CD4-positive, alpha-beta T cell treated with Interleukin-6 for 4 hours (primary cell): ENCODE measurements at regions not wholly inside any gene's neighbourhood (a gene's known extent, or its start where the extent isn't known, plus 50 kb on each side); places are given as distances from the start of the nearest gene placed in this dataset.
"Not testable (repeated sequence)": the region's sequence is repeated elsewhere in the genome, so short reads cannot be mapped to it uniquely, and the experiment has no call there.

Experiments used
- DNase-seq: peaks from one replicate; pipeline ENCODE4 v3.0.0-alpha.2; 2020; ENCODE audit warnings: mixed read lengths

GRCh38 chr14:59130462-59130861 is 58.0 kb upstream of the DAAM1 start:
- DNase-seq, result no peak

DNA sequence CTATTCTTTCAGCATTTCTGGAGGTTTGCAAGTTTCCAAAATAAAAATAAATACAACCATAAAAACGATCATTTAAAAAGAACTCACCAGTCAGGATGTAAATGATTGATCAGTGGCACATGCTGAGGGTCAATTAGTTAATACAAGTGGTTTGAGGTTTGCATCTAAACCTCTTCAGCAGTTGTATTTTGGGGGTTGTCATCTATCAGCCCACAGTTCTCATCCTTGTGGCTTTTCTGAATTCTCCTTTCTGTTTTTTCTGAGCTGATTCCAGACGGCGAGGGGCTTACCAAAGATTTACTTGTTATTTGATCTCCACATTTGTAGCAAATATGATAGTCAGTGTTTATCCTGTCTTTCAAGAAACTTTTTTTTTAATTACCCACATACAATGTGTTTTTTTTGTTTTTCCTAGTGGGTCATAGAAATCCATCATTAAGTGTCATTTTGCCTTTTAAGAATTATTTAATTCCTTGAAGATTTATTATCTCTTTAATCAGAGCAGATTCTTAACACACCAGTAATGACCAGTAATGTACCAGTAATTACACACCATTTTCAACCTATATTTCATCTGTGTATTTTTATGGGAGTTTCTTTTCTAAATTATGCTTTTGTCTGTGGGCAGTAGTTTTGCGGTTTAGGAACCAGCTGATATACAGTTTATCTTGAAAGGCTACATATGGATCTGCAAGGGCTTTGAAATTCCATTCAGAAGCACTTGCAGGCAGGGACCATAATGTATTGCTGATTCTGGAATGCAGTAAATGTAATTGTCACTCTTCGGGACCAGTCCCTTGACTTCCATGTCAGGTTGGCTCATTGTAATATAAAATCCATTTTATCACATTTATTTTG is 56.3 kb upstream of the DAAM1 start:
- no peak for DNase-seq

DNA sequence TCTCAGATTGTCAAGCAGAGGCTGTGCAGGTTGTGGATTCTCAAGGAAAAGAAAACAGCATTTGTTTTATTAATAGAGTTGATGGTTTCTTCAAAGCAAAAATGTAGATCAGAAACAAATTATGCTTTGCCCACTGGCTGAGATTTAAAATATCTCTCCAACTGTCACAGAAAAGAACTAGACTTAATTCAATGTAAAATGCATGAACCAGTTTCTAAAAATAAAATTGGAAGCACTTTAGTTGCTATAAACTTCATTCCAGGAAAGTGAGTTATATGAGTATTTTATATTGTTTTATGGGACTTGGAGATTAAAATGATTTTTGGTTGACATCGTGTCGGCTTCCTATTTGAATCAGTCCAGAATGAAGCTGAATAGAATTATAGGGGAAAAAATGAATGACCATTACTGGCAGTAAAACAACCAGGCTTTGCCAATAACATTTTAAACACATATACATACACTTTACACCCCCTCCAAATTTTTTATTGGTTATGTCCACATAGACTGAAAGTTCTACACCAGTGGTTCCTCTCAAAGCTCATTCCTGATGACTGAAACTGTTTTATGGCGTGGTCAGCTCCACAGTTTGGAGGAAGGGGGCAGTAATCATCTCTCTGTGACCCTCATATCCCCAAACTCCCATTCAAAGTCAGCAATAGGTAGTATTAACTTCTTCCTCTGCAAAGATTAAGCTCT is 55.5 kb upstream of the DAAM1 start:
- no peak for DNase-seq

DNA sequence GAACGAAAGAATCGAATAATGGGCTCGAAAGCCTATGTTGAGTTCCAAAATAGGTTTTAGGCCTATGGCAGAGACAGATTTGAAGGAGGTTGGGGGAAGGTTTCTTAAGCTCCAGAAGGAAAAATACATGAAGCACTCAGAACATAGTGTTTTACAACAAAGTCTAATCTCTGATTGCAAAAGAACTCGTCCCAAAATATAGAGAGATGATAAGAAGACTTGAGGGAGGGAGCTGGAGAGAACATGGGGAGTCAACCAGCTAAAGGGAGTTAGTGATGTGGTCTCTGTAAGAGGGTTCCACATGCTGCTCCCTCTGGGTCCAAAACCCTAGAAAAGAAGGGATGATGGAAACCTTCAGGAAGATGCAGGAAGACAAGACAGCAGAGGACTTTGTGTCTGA is 54.8 kb upstream of the DAAM1 start:
- no peak for DNase-seq

DNA sequence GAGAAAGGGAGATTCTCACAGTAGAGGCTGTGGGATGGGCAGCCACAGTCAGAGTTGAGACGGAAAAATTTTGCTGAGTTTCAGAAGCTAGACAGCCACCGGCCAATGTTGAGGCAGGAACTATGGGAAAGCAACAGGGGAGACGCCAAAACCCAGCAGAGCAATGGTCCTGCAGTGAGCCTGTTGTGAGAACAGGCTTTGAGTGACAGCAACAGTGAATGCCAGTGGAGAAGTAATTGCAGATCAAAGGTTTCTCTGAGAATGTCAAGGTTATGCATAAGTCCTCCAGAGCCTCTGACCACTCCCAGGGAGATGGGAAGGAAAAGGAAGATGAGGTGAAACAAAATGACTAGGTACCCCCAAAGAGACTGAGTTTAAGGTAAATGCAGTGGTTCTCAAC is 54.2 kb upstream of the DAAM1 start:
- no peak for DNase-seq

DNA sequence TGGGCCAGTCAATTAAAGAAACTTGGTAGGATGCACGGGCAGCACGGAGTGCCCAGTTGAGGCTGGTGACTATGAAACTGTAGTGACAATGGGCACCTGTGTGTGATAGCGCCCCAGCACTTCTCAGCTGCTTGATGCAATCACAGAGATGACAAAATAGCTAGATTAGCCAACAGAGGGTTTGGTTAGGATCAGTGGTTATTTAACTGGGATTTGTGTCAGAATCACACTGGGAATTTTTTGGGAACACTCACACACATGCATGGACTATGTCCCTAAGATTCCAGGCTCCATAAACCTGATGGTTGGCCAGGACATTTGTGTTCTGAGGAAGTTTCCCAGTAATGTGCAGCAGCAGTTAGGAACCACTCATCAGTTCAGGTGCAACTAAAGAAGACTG is 51.2 kb upstream of the DAAM1 start:
- no peak for DNase-seq

GRCh38 chr14:59138576-59138975 is 49.9 kb upstream of the DAAM1 start:
- DNase-seq, result not testable (repeated sequence)
